NCI-H526 (cell line): ENCODE measurements at regions not wholly inside any gene's neighbourhood (a gene's known extent, or its start where the extent isn't known, plus 50 kb on each side); places are given as distances from the start of the nearest gene placed in this dataset.
"Not testable (repeated sequence)": the region's sequence is repeated elsewhere in the genome, so short reads cannot be mapped to it uniquely, and the experiment has no call there.

ENCODE experiments used
- DNase-seq, 2 experiments: peaks; one replicate each; lab custom pipeline; 2025; lab: John Stamatoyannopoulos, UW

GRCh38 chr1:182259968-182260367 lies 131.6 kb downstream of the GLUL start:
- no peak for DNase-seq

GRCh38 chr1:182259229-182259872 lies 132.2 kb downstream of the GLUL start:
- no peak for DNase-seq

DNA sequence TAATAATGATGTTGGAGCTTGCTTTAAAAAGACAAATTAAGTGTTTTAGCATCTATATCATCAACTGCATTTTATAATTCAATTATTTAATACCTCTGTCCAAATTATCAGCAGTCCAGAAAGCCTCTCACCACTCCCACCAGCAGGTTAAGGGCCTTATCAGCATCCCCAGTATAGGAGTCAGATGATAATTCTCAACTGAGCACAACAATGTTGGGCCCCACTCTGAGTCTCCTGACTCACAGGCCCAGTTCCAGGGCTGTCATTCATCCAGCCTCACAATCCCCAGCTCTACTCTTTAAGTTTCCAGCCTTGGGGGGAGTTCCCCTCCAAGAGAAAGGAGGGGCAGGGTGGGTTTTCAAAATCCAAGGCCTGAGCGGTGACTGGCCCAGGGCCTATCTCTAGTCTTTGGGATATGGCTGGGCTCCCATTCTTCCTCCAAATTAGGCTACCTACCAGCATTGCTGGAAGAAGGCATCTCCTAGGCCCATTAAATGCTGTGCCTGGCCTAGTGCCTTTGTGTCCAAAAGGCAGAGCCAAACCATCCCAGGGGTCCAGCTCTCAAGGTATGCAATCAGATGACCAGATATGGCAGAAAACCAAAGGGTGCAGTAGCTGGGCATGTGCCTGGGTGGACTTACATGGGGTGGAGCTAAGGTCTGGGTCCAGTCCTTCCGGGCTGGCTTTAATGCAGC lies 134.1 kb downstream of the GLUL start:
- no peak for DNase-seq

DNA sequence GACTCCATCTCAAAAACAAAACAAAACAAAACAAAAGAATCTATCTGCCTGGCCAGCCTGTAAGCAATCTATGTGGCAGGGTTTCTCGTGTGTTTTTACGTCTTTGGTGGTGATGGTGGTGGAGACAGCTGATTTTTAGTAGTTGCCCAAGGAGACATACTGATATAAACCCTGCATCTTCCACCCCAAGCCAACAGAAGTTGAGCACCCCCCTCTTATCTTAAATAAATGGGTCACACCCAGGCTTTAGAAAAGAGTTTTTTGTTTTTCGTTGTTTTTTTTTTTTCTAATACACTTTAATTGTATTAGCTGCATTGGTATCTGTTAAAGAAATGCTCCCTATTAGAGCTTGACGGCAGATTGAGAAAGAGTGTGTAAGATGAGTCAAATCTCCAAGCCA lies 134.7 kb downstream of the GLUL start:
- DNase-seq: no peak

DNA sequence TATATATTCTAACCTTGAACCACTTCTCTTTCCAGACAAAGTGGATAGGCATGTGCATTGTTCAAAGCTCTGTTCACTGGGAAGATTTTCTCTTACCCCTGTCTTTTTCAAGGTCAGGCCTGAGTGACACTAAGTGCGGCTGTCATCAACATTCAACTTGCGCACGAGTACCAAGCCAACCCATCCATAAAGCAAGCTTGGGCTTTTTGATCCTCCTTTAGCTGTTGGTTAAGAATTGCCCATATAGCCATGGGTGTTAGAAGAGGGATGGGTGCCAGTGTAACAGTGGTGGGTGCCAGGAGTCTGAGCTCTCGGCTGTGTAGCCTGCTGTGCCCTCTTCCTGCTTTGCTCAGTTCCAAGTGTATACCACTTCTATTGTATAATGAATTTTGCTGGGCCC lies 136.1 kb downstream of the GLUL start:
- DNase-seq: no peak

DNA sequence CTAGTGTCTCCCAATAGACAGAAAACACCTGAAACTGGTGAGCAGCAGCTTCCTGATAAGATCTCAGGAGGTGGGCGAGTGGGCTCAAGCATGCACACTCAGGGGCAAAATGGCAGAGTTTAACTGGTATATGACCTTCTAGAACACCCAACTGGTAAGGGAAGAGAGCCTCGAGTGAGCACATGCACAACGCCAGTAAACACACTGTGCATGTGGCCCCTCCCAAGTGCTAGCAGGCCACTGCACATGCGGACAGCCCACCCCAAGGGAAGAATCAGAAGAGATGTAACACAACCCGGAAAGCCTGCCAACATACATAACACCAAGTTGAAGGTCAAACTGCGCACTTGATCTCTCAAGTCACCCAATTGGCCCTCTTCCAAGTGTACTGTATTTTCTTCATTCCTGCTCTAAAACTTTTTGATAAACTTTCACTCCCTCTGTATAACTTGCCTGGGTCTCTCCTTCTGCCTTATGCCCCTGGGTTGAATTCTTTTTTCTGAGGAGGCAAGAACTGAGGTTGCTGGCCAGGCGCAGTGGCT lies 138.2 kb downstream of the GLUL start:
- no peak for DNase-seq

GRCh38 chr1:182251561-182251960 lies 140.0 kb downstream of the GLUL start:
- DNase-seq: no peak

- DNase-seq: peak; percentile 23 to 55
These were observed 142.4 kb downstream of the GLUL start for GRCh38 chr1:182249201-182249676.

GRCh38 chr1:182248721-182249120 lies 142.9 kb downstream of the GLUL start:
- DNase-seq: no peak

DNA sequence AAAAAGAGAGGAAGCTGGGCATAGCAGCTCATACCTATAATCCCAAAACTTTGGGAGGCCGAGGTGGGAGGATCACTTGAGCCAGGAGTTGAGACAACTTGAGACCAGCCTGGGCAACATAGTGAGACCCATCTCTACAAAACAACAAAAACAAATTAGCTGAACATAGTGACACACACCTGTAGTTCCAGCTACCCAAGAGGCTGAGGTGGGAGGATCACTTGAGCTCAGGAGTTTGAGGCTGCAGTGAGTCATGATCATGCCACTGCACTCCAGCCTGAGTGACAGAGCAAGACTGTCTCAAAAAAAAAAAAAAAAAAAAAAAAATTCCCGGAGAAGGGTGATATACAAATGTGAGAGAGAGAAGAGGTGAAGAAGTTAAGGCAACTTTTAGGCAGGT lies 143.8 kb downstream of the GLUL start:
- not testable (repeated sequence) for DNase-seq

DNA sequence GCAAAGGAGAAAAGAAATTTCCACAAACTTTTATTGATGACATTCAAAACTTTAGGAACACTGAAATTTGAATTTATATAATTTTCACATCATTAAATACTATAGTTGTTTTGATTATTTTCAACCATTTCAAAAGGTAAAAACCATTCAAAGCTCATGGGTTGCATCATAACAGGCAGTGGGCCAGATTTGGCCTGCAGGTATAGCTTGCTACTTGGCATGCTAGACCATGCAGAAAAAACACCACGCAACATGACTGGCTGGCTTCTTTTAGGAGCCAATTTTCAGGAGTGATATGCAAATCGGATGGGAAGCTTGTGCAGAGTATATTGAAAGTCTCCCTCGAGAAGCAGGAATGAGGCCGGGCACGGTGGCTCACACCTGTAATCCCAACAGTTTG lies 144.8 kb downstream of the GLUL start:
- DNase-seq: peak; percentile 13 to 62

DNA sequence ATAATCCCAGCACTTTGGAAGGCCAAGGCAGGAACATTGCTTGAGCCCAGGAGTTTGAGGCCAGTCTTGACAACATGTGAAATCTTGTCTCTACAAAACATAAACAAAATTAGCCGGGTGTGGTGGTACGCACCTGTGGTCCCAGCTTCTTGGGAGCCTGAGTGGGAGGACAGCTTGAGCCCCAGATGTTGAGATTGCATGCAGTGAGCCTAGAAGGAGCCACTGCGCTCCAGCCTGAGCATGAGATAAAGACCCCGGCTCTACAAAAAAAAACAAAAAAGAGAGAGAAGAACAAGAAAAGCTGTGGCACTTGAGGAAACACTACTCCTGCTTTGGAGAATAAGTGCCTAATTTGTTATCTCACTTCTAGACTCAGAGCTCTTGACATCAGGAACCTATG lies 146.6 kb downstream of the GLUL start:
- no peak for DNase-seq

GRCh38 chr1:182244451-182244850 lies 147.1 kb downstream of the GLUL start:
- no peak for DNase-seq

DNA sequence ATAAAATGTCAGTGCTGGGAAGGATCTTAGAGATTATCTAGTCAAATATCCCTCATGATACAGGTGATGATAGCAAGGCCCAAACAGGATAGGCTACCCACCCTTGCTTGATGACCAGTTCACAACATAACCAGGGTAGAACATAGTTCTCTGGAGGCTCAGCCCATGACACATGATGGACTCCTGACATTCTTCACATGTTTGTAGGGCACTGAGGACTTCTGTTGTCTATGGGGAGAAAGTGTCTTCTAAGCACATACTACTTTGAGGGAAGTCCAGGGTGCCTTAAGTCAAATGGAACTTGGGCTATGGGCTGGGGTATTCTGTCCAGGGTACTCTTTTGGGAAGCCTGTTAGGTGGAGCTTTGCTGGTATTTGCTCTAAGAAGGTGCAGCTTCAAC lies 148.9 kb downstream of the GLUL start:
- DNase-seq: no peak

GRCh38 chr1:182240085-182240484 lies 151.5 kb downstream of the GLUL start:
- DNase-seq: no peak

GRCh38 chr1:182238421-182238820 lies 153.2 kb downstream of the GLUL start:
- no peak for DNase-seq

DNA sequence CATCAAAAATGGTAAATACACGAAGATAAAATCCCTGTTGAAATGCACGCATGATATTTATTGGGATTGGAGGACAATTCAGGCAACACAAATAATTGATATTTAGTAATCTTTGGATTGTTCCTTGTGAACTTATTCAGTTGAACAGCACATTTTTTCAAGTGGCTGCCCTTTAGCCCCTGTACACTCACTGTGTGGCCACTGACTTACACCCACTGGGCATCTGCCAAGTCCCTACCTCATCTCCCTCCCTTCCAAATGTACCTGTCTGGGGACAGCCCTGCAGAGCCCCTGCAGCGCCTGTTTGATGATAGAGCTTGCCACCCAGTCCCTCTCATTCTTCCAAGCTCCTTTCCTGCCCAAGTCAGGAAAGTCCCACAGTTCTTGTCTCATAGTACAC lies 154.3 kb downstream of the GLUL start:
- no peak for DNase-seq

GRCh38 chr1:182236651-182237077 lies 154.9 kb downstream of the GLUL start:
- DNase-seq: no peak

DNA sequence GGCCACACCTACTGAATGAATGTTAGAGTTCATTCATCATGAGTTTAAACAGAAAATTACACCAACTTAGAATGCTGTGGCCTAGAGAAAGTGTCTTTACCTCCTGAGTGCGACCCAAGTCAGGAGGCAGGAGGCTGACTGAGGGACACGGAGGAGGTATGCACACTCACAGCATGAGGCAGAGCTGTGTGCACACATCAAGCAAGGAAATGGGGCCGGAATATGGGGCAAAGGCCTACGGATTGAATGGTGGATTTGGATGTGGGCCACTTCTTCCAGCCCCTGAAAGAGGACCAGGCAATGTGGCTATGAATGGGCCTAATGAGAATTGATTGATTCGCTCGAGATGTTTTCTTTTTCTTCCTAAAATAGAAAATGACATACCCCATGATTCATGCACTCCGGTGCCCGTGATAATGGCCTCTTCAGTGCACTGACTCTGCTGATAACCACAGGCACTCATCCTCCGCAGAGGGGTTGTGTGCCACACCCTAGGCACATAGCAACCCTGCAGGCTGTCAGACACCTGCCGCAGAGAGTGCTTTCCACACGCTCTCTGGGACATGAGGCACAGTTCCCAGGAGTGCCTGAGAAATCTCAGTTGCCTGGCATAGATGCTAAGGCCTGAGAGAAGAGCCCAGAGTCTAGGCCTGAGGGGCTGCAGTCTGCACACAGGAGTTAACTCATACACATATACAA lies 155.5 kb downstream of the GLUL start:
- DNase-seq: no peak

- DNase-seq: no peak
These were observed 156.0 kb downstream of the GLUL start for GRCh38 chr1:182235604-182235951.

DNA sequence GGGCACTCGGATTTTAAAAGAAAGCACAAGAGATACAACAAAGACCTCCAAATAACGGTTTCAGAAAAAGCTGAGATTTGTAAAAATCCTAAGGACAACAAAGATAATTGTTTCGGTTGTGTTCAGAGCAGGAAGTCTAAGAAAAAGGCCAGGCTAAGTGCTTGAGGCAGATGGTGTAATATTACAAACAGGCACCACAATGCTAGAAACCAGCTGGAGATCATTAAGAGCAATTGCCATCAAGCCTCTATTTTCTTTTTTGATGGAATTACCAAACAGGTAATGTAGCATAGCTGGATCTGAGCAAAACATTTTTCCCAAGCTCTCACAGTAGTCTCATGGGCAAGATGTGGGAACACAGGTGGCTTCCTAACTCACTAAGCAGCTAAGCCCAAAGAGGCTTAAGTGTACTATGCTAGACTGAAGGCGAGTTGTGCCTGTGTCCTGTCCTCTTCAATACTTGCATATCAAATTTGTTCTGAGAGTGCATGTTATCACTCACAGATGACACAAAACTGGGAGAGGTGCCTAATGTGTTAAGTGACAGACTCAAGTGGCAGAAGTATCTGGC lies 161.6 kb downstream of the GLUL start:
- no peak for DNase-seq

- no peak for DNase-seq
These were observed 162.1 kb downstream of the GLUL start for GRCh38 chr1:182229451-182229850.
